HCT116 (cell line): ENCODE measurements at regions not wholly inside any gene's neighbourhood (a gene's known extent, or its start where the extent isn't known, plus 50 kb on each side); places are given as distances from the start of the nearest gene placed in this dataset.

Experiments used
- ATAC-seq: fragments of 200-7000 bp; cut with Tn5 transposase; 2 replicates; pipeline ENCODE4 v1.9.1; 2020; ENCODE audit warnings: mild to moderate bottlenecking, moderate library complexity
- BruUV-seq: library from RNA; stranded (reverse); fragments of 400-500 nt; replicated peaks from 2 replicates; lab custom pipeline; 2021; lab: Mats Ljungman, UMichigan
- CTCF ChIA-PET: fragments of 300-600 bp; sonication (Branson Sonifier 250); formaldehyde crosslinking; loops from one replicate; lab custom pipeline; 2021; ENCODE audit warnings: antibody characterized with exemption; lab: Charles Lee
- POLR2A ChIA-PET: fragments of 300-600, 350-600 bp; sonication (Branson Sonifier 250); formaldehyde crosslinking; loops from one replicate; lab custom pipeline; 2021; ENCODE audit warnings: antibody characterized with exemption; lab: Charles Lee
- RAD21 ChIA-PET, 2 experiments: fragments of 300-600 bp; sonication (Branson Sonifier 250); formaldehyde crosslinking; loops; one replicate each; lab custom pipeline; 2023; ENCODE audit warnings: low total read pairs in 2 of 2; ENCODE audit not compliant: uncharacterized antibody in 2 of 2, unreplicated experiment in 2 of 2, low non-redundant PET in 1 of 2; lab: Charles Lee
- DNase-seq: peaks from one replicate; pipeline ENCODE4 v3.0.0-alpha.2; 2010; ENCODE audit warnings: low read depth, low spot score
- H2AFZ ChIP-seq: fragments of 200-600 bp; shearing (Covaris generic), sonication (generic); 2 replicates; pipeline ENCODE4 v1.6.1; 2017; ENCODE audit warnings: low read depth, mixed run types, mixed read lengths, antibody characterized with exemption, low read length; ENCODE audit not compliant: poor library complexity, severe bottlenecking
- H3K27ac ChIP-seq: 2 replicates; pipeline ENCODE4 v1.5.1; 2012; ENCODE audit warnings: low read depth, low read length
- H3K27me3 ChIP-seq: fragments of 200-600 bp; sonication (generic); 2 replicates; pipeline ENCODE4 v1.6.1; 2016; ENCODE audit warnings: mixed run types, low read length, mixed read lengths; ENCODE audit not compliant: insufficient read depth
- H3K36me3 ChIP-seq, 2 experiments: fragments of 200-500 bp in 1 of 2; fragments of 200-600 bp in 1 of 2; sonication (Bioruptor generic) in 1 of 2; sonication (generic) in 1 of 2; 2 replicates each; pipeline versions ENCODE4 v1.5.1 to v1.6.1; 2014 to 2016; ENCODE audit warnings: low read length in 2 of 2, inconsistent platforms in 1 of 2, mixed read lengths in 1 of 2, mixed run types in 1 of 2; ENCODE audit not compliant: insufficient read depth in 2 of 2, control insufficient read depth in 1 of 2
- H3K4me1 ChIP-seq, 2 experiments: fragments of 200-600 bp in 1 of 2; sonication (generic) in 1 of 2; 2 replicates each; pipeline versions ENCODE4 v1.5.1 to v1.6.1; 2012 to 2017; ENCODE audit warnings: low read length in 2 of 2, inconsistent platforms in 1 of 2, mild to moderate bottlenecking in 1 of 2, mixed read lengths in 1 of 2, mixed run types in 1 of 2, moderate library complexity in 1 of 2; ENCODE audit not compliant: insufficient read depth in 2 of 2, control insufficient read depth in 1 of 2
- H3K4me2 ChIP-seq: fragments of 200-600 bp; sonication (generic); 2 replicates; pipeline ENCODE4 v1.6.1; 2017; ENCODE audit warnings: mixed run types, low read length, mixed read lengths
- H3K4me3 ChIP-seq, 2 experiments: fragments of 200-600 bp in 1 of 2; sonication (generic) in 1 of 2; replicated peaks in 1 of 2; 2 replicates each; pipeline ENCODE4 v1.5.1; 2011 to 2016; ENCODE audit warnings: low read length in 2 of 2, control low read depth in 1 of 2, low read depth in 1 of 2, mild to moderate bottlenecking in 1 of 2, mixed read lengths in 1 of 2, mixed run types in 1 of 2
- H3K79me2 ChIP-seq: fragments of 200-600 bp; sonication (generic); 2 replicates; pipeline ENCODE4 v1.6.1; 2017; ENCODE audit warnings: mild to moderate bottlenecking, mixed run types, low read length, moderate library complexity, mixed read lengths; ENCODE audit not compliant: insufficient read depth
- H3K9ac ChIP-seq: fragments of 200-600 bp; sonication (generic); 2 replicates; pipeline ENCODE4 v1.6.1; 2016; ENCODE audit warnings: low read length, mixed read lengths
- H3K9me2 ChIP-seq: fragments of 200-600 bp; sonication (generic), shearing (Covaris generic); 2 replicates; pipeline ENCODE4 v1.6.1; 2017; ENCODE audit warnings: mixed run types, mild to moderate bottlenecking, moderate library complexity; ENCODE audit not compliant: insufficient read depth
- H3K9me3 ChIP-seq, 2 experiments: fragments of 200-500 bp in 1 of 2; fragments of 200-600 bp in 1 of 2; sonication (Bioruptor generic) in 1 of 2; sonication (generic) in 1 of 2; 2 replicates each; pipeline ENCODE4 v1.6.1; 2014 to 2017; ENCODE audit warnings: low read length in 2 of 2, mixed read lengths in 2 of 2, inconsistent platforms in 1 of 2, low read depth in 1 of 2, mild to moderate bottlenecking in 1 of 2, mixed run types in 1 of 2, moderate library complexity in 1 of 2; ENCODE audit not compliant: control insufficient read depth in 1 of 2, insufficient read depth in 1 of 2
- H4K20me1 ChIP-seq: fragments of 200-600 bp; sonication (generic), shearing (Covaris generic); 2 replicates; pipeline ENCODE4 v1.6.1; 2017; ENCODE audit warnings: mixed run types, mild to moderate bottlenecking, moderate library complexity; ENCODE audit not compliant: insufficient read depth
- CBX3 ChIP-seq: IDR thresholded peaks from 2 replicates; pipeline ENCODE4 v1.6.1; 2012; ENCODE audit warnings: low read depth
- CEBPB ChIP-seq: IDR thresholded peaks from 2 replicates; pipeline ENCODE4 v1.6.1; 2012; ENCODE audit warnings: low read depth
- CTCF ChIP-seq, 3 experiments: fragments of 200-600 bp in 1 of 3; sonication (generic) in 1 of 3; IDR thresholded peaks in 2 of 3; conservative IDR thresholded peaks in 1 of 3; 2 replicates each; pipeline ENCODE4 v1.5.1; 2012 to 2017; ENCODE audit warnings: low read depth in 2 of 3, low read length in 2 of 3, antibody characterized with exemption in 1 of 3, borderline replicate concordance in 1 of 3, control low read depth in 1 of 3, mild to moderate bottlenecking in 1 of 3, mixed read lengths in 1 of 3, mixed run types in 1 of 3, moderate library complexity in 1 of 3; ENCODE audit not compliant: insufficient read depth in 1 of 3
- RAD21 ChIP-seq: IDR thresholded peaks from 2 replicates; pipeline ENCODE4 v1.6.1; 2012; ENCODE audit warnings: low read depth, mild to moderate bottlenecking
- REST ChIP-seq: IDR thresholded peaks from 2 replicates; pipeline ENCODE4 v1.6.1; 2012; ENCODE audit warnings: low read depth
- SRF ChIP-seq: IDR thresholded peaks from 2 replicates; pipeline ENCODE4 v1.6.1; 2012; ENCODE audit warnings: low read depth
- ZFX ChIP-seq: fragments of 450-650 bp; IDR thresholded peaks from 2 replicates; pipeline ENCODE4 v1.6.1; 2017
- ZNF274 ChIP-seq: fragments of 200-500 bp; sonication (Bioruptor generic); IDR thresholded peaks from 2 replicates; pipeline ENCODE4 v1.6.1; 2014; ENCODE audit warnings: mild to moderate bottlenecking, low read depth, low read length, inconsistent platforms
- intact Hi-C: fragments of 100-400 bp; cut with micrococcal nuclease; formaldehyde crosslinking; loops from 2 replicates; pipeline ENCODE4 v1.10.0; 2022

- POLR2A ChIA-PET = no interaction called here
- H2AFZ ChIP-seq = no peak overlapping the region
- H3K27me3 ChIP-seq = no peaks in the 10 kb centered on the region
- no peak overlapping the region for H3K4me3 ChIP-seq
- CTCF ChIA-PET = no interaction called here
- ATAC-seq = no peak
- no peak overlapping the region for H3K4me2 ChIP-seq
- H4K20me1 ChIP-seq = no peaks in the 10 kb centered on the region
- no TSS peak for BruUV-seq
- no peaks in the 10 kb centered on the region for H3K36me3 ChIP-seq
- RAD21 ChIA-PET = no interaction called here
- H3K9ac ChIP-seq = no peak overlapping the region
- no peak for DNase-seq
- no peaks in the 10 kb centered on the region for H3K9me3 ChIP-seq
- intact Hi-C loops = no loop called here
- no peaks in the 10 kb centered on the region for H3K4me1 ChIP-seq
- TF ChIP-seq CTCF (IDR thresholded peaks at IDR 0.05 in 2 of 3, conservative IDR thresholded peaks at IDR 0.05 in 1 of 3; ENCODE audit: borderline replicate concordance in 1 of 3, insufficient read depth in 1 of 3, low read depth in 2 of 3, low read length in 2 of 3) (no peak), RAD21 (no peak), ZNF274 (no peak), CBX3 (no peak), ZFX (no peak)
- H3K9me2 ChIP-seq = no peaks in the 10 kb centered on the region
- H3K79me2 ChIP-seq = no peaks in the 10 kb centered on the region
- H3K27ac ChIP-seq = no peak overlapping the region
Observed at GRCh38 chr5:56376128-56376527, 143.0 kb upstream of the ANKRD55 start.

- CTCF ChIA-PET = no interaction called here
- Histone ChIP-seq H3K79me2 (no peaks in the 10 kb centered on the region), H3K36me3 (no peaks in the 10 kb centered on the region), H3K27me3 (no peaks in the 10 kb centered on the region), H3K4me1 (no peaks in the 10 kb centered on the region), H3K9me3 (no peaks in the 10 kb centered on the region), H4K20me1 (no peaks in the 10 kb centered on the region), H3K9ac (no peak overlapping the region), H3K9me2 (no peaks in the 10 kb centered on the region), H2AFZ (no peak overlapping the region), H3K27ac (no peak overlapping the region), H3K4me3 (no peak overlapping the region), H3K4me2 (no peak overlapping the region)
- ATAC-seq (no peak), DNase-seq (no peak)
- no peak for TF ChIP-seq REST
- no peak for TF ChIP-seq CEBPB
- no peak for TF ChIP-seq SRF
- TF ChIP-seq ZNF274 = no peak
- no peak for TF ChIP-seq ZFX
- TF ChIP-seq CTCF (IDR thresholded peaks at IDR 0.05 in 2 of 3, conservative IDR thresholded peaks at IDR 0.05 in 1 of 3; ENCODE audit: borderline replicate concordance in 1 of 3, insufficient read depth in 1 of 3, low read depth in 2 of 3, low read length in 2 of 3) = no peak
- no peak for TF ChIP-seq CBX3
- no TSS peak for BruUV-seq
- intact Hi-C loops = no loop called here
- RAD21 ChIA-PET = no interaction called here
- POLR2A ChIA-PET = no interaction called here
Observed at GRCh38 chr5:56375011-56375410, 141.9 kb upstream of the ANKRD55 start.
